Fibroblast of villous mesenchyme (primary cell): ENCODE measurements at regions not wholly inside any gene's neighbourhood (a gene's known extent, or its start where the extent isn't known, plus 50 kb on each side); places are given as distances from the start of the nearest gene placed in this dataset.

Experiments
- DNase-seq: peaks from one replicate; pipeline ENCODE4 v3.0.0-alpha.2; 2010; ENCODE audit warnings: low read depth
- H3K4me3 ChIP-seq: 2 replicates; pipeline ENCODE4 v1.5.1; 2011; ENCODE audit warnings: low read depth, mild to moderate bottlenecking, low read length
- CTCF ChIP-seq: IDR thresholded peaks from 2 replicates; pipeline ENCODE4 v1.5.1; 2012; ENCODE audit warnings: low read depth, mild to moderate bottlenecking, low read length; ENCODE audit not compliant: insufficient read depth

DNA sequence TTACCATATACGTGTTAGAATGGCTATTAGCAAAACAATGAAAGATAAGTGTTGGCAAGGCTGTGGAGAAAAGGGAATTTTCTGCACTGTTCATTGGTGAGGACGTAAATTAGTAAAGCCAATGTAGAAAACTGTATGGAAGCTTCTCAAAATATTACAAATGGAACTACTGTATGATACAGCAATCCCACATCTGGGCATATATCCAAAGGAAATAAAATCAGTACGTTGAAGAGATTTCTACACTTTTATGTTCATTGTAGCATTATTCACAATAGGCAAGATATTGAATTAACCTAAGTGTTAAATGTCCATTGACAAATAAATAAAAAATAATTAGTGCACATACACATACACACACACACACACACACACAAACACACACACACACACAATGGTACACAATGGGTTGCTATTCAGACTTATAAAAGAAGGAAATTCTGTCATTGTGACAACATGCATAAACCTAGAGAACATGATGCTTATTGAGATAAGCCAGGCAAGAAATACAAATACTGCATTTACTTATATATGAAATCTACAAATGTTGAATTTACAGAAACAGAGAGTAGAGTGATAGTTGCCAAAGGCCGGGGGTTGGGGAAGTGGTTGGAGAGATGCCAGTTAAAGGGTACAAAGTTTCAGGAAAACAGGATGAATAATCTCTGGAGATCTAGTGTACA, 565.8 kb upstream of the LRRC4C start:
- no peak overlapping the region for H3K4me3 ChIP-seq
- no peak for TF ChIP-seq CTCF
- DNase-seq: no peak

DNA sequence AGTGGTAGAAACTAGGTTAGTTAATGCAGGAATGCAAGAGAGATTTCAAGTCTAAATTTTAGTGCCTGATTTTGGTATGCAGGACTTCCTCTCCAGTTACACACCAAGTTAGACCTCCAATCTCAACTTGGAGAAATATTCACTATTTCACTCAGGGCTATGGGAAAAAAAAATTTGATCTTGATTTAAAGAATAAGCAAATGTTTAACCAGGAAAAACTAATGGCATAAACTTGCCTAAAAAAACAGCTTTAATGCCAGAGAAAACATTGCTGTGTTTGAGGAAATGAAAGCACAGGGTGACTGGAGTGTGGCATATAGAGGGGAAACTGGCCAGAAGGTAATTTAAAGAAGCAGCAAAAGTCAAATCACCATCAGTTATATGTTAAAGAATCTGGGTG, 575.4 kb upstream of the LRRC4C start:
- TF ChIP-seq CTCF: no peak
- DNase-seq: no peak
- H3K4me3 ChIP-seq: no peak overlapping the region

GRCh38 chr11:42036201-42036600, 576.7 kb upstream of the LRRC4C start:
- no peak for TF ChIP-seq CTCF
- no peak overlapping the region for H3K4me3 ChIP-seq
- DNase-seq: no peak

- H3K4me3 ChIP-seq: no peak overlapping the region
- TF ChIP-seq CTCF: no peak
- DNase-seq: no peak
These were observed 583.9 kb upstream of the LRRC4C start for GRCh38 chr11:42043312-42043711.

DNA sequence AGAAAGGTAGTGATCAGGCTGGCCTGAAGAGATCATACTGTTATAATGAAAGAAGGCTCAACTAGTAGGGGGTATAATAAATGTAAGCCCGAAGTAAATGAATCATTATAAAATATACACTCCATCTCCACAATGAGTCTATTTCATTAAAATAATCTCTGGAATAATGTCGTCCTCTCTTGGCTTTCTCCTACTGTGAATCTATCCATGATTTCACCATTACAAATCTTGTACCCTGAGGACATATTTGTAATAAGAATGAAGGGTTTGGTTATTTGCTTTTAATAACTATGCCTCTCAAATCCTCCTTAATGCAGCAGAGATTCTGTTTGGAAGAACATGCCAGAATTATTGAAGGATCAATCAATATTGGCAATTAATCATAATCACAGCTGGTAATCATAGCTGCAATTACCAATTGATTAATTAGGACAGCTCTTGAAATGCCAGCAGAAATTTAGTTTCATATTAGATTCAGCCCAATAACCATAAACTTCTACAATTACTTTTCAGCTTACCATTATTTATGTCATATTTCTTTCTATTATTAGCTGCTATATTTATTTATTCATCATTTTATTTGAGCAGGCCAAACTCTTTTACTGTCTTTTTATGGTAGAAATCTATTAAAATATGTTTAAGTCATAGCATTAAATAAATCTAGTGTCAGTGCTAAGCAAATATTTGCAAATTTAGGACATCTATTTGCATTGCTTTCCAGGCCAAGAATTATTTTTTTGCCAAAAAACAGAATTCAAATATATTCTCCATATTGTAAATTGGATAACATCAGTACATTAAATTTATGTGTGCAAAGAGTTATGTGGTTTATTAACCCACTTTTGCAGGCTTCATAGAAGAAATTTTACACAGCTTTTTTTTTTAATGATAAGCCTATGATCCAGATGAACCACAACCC, 588.4 kb upstream of the LRRC4C start:
- TF ChIP-seq CTCF: no peak
- H3K4me3 ChIP-seq: no peak overlapping the region
- DNase-seq: no peak

DNA sequence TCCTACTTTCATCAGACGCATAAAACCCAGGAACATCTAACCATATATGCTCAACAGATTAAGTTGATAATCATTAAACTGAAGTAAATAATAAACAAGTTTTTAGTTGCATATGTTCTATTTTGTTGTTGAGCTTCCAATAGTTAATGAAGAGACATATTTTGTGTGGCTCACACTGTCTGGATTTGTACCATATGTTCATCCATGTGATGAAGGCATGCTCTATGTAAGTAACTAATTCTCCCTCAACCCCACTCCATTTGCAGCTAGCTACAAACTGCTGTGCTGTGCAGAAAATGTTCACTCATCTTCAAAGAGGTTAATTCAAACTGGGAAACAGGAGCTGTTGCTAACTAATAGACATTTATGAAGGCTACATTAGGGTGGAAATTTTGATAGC, 589.7 kb upstream of the LRRC4C start:
- no peak overlapping the region for H3K4me3 ChIP-seq
- no peak for DNase-seq
- TF ChIP-seq CTCF: no peak
